Natural killer cell (primary cell): ENCODE measurements at regions not wholly inside any gene's neighbourhood (a gene's known extent, or its start where the extent isn't known, plus 50 kb on each side); places are given as distances from the start of the nearest gene placed in this dataset.

Experiments
- ATAC-seq, 3 donors: fragments of 150-1000 bp in 2 of 3; fragments of 200-7000 bp in 1 of 3; cut with Tn5 transposase; 1 replicate in 1 of 3; 2 replicates in 2 of 3; pipeline ENCODE4 v1.10.0; 2021; ENCODE audit warnings: mild to moderate bottlenecking in 2 of 3, moderate library complexity in 2 of 3
- DNase-seq, 2 donors: peaks; one replicate each; pipeline versions ENCODE4 v3.0.0 to v3.0.0-alpha.2; 2013 to 2021; ENCODE audit warnings: mixed read lengths in 1 of 2
- H3K27ac ChIP-seq: one replicate; pipeline ENCODE4 v1.5.1; 2013; ENCODE audit warnings: mild to moderate bottlenecking, low read length
- H3K27me3 ChIP-seq: one replicate; pipeline ENCODE4 v1.6.1; 2013; ENCODE audit warnings: low read length; ENCODE audit not compliant: control insufficient read depth, insufficient read depth
- H3K36me3 ChIP-seq: one replicate; pipeline ENCODE4 v1.6.1; 2013; ENCODE audit warnings: low read length; ENCODE audit not compliant: control insufficient read depth, insufficient read depth
- H3K4me1 ChIP-seq: one replicate; pipeline ENCODE4 v1.6.1; 2013; ENCODE audit warnings: low read length; ENCODE audit not compliant: control insufficient read depth, insufficient read depth
- H3K4me3 ChIP-seq: one replicate; pipeline ENCODE4 v1.5.1; 2013; ENCODE audit warnings: low read length
- H3K9me3 ChIP-seq: one replicate; pipeline ENCODE4 v1.6.1; 2013; ENCODE audit warnings: low read length; ENCODE audit not compliant: control insufficient read depth, insufficient read depth
- H3K27ac Mint-ChIP-seq, 2 donors: one replicate each; pipeline ENCODE4 v1.8.0; 2022; ENCODE audit warnings: mild to moderate bottlenecking in 2 of 2, mixed read lengths in 2 of 2, moderate library complexity in 1 of 2
- H3K27me3 Mint-ChIP-seq, 2 donors: one replicate each; pipeline ENCODE4 v1.8.0; 2022; ENCODE audit warnings: low read depth in 2 of 2, mixed read lengths in 2 of 2
- H3K36me3 Mint-ChIP-seq: one replicate; pipeline ENCODE4 v1.8.0; 2022; ENCODE audit warnings: mixed read lengths
- H3K4me1 Mint-ChIP-seq, 2 donors: one replicate each; pipeline ENCODE4 v1.8.0; 2022; ENCODE audit warnings: mixed read lengths in 2 of 2
- H3K4me3 Mint-ChIP-seq: one replicate; pipeline ENCODE4 v1.8.0; 2022; ENCODE audit warnings: mild to moderate bottlenecking, moderate library complexity, mixed read lengths
- H3K9me3 Mint-ChIP-seq, 2 donors: one replicate each; pipeline ENCODE4 v1.8.0; 2022; ENCODE audit warnings: mixed read lengths in 2 of 2
- CTCF ChIP-seq: fragments of 200-600 bp; IDR thresholded peaks from one replicate; pipeline ENCODE4 v1.8.0; 2022; ENCODE audit warnings: antibody characterized with exemption
- WGBS: methylation state at CpG from one replicate; pipeline ENCODE4 v1.1.7; 2013; ENCODE audit warnings: missing lambda C conversion rate; ENCODE audit not compliant: insufficient coverage; 5-methylcytosine and 5-hydroxymethylcytosine counted together
- intact Hi-C: fragments of 100-400 bp; cut with micrococcal nuclease; formaldehyde crosslinking; loops from one replicate; pipeline ENCODE4 v1.14.2; 2022

GRCh38 chr18:47549021-47549540 is 297.6 kb upstream of the SKOR2 start:
- no peak for ATAC-seq
- Histone ChIP-seq H3K36me3 (no peaks in the 10 kb centered on the region), H3K27me3 (no peaks in the 10 kb centered on the region), H3K4me3 (no peak overlapping the region), H3K4me1 (no peaks in the 10 kb centered on the region), H3K9me3 (no peaks in the 10 kb centered on the region), H3K27ac (no peak overlapping the region)
- Mint-ChIP-seq H3K36me3 (no peaks in the 10 kb centered on the region), H3K4me1 (no peaks in the 10 kb centered on the region), H3K27ac (no peak overlapping the region), H3K27me3 (peaks cover 0 to 6% of the 10 kb centered on the region in 2 donors), H3K9me3 (no peaks in the 10 kb centered on the region), H3K4me3 (no peak overlapping the region)
- TF ChIP-seq CTCF: no peak
- WGBS: 78% methylated on average over 2 of the region's 2 CpGs
- intact Hi-C loops: no loop called here
- no peak for DNase-seq

GRCh38 chr18:47547539-47548202 is 296.2 kb upstream of the SKOR2 start:
- no peaks in the 10 kb centered on the region for H3K4me1 Mint-ChIP-seq

GRCh38 chr18:47545613-47546012 is 294.2 kb upstream of the SKOR2 start:
- H3K4me3 ChIP-seq: no peak overlapping the region
- H3K9me3 ChIP-seq: no peaks in the 10 kb centered on the region
- H3K27me3 ChIP-seq: no peaks in the 10 kb centered on the region
- Mint-ChIP-seq H3K4me1 (no peaks in the 10 kb centered on the region), H3K4me3 (no peak overlapping the region), H3K9me3 (no peaks in the 10 kb centered on the region), H3K27ac (no peak overlapping the region), H3K27me3 (peaks cover 0 to 6% of the 10 kb centered on the region in 2 donors), H3K36me3 (no peaks in the 10 kb centered on the region)
- TF ChIP-seq CTCF: no peak
- intact Hi-C loops: no loop called here
- H3K27ac ChIP-seq: no peak overlapping the region
- no peaks in the 10 kb centered on the region for H3K4me1 ChIP-seq
- DNase-seq (no peak), ATAC-seq (no peak)
- H3K36me3 ChIP-seq: no peaks in the 10 kb centered on the region
- 73% methylated on average over 6 of the region's 6 CpGs for WGBS

More at GRCh38 chr18:47547539-47548202, 296.2 kb upstream of the SKOR2 start:
- no peak for TF ChIP-seq CTCF
- 73% methylated on average over 6 of the region's 6 CpGs for WGBS
- Mint-ChIP-seq H3K9me3 (no peaks in the 10 kb centered on the region), H3K36me3 (no peaks in the 10 kb centered on the region), H3K27me3 (peaks cover 0 to 6% of the 10 kb centered on the region in 2 donors), H3K27ac (no peak overlapping the region), H3K4me3 (no peak overlapping the region)
- ATAC-seq: no peak
- no peaks in the 10 kb centered on the region for H3K9me3 ChIP-seq
- no peak for DNase-seq
- no peak overlapping the region for H3K27ac ChIP-seq
- H3K36me3 ChIP-seq: no peaks in the 10 kb centered on the region
- H3K27me3 ChIP-seq: no peaks in the 10 kb centered on the region
- H3K4me1 ChIP-seq: no peaks in the 10 kb centered on the region
- intact Hi-C loops: no loop called here
- H3K4me3 ChIP-seq: no peak overlapping the region

- intact Hi-C loops: no loop called here
- ATAC-seq (no peak), DNase-seq (no peak)
These were observed 291.6 kb upstream of the SKOR2 start for GRCh38 chr18:47543080-47543479.

More at GRCh38 chr18:47543080-47543479, 291.6 kb upstream of the SKOR2 start:
- 74% methylated on average over 2 of the region's 3 CpGs for WGBS
- Histone ChIP-seq H3K36me3 (no peaks in the 10 kb centered on the region), H3K27me3 (no peaks in the 10 kb centered on the region), H3K4me3 (no peak overlapping the region), H3K27ac (no peak overlapping the region), H3K9me3 (no peaks in the 10 kb centered on the region), H3K4me1 (no peaks in the 10 kb centered on the region)
- Mint-ChIP-seq H3K27me3 (peaks cover 0 to 6% of the 10 kb centered on the region in 2 donors), H3K4me3 (no peak overlapping the region), H3K9me3 (no peaks in the 10 kb centered on the region), H3K27ac (no peak overlapping the region), H3K4me1 (no peaks in the 10 kb centered on the region), H3K36me3 (no peaks in the 10 kb centered on the region)
- TF ChIP-seq CTCF: no peak
